ENCODE measurements at regions not wholly inside any gene's neighbourhood (a gene's known extent, or its start where the extent isn't known, plus 50 kb on each side); places are given as distances from the start of the nearest gene placed in this dataset.

- Histone ChIP-seq H3K4me3 (ENCODE audit: low read length) (no peak overlapping the region), H3K4me1 (ENCODE audit: control insufficient read depth, insufficient read depth, low read length) (no peaks in the 10 kb centered on the region), H3K36me3 (ENCODE audit: control insufficient read depth, insufficient read depth, low read length) (no peaks in the 10 kb centered on the region), H3K27ac (ENCODE audit: low read length) (no peak overlapping the region), H3K9me3 (replicated peaks; ENCODE audit: control insufficient read depth, low read depth, low read length) (no peaks in the 10 kb centered on the region), H3K27me3 (ENCODE audit: control insufficient read depth, insufficient read depth, low read length) (no peaks in the 10 kb centered on the region)
- no peak for DNase-seq
- 73% methylated on average over 5 of the region's 7 CpGs for WGBS (ENCODE audit: insufficient coverage)
Measured at GRCh38 chr6:164247106-164247505, 832.6 kb downstream of the QKI start.

- 53% methylated on average over 2 of the region's 4 CpGs for WGBS (ENCODE audit: insufficient coverage)
Measured at GRCh38 chr6:164246082-164246481, 831.6 kb downstream of the QKI start.

GRCh38 chr6:164243949-164244348, 829.4 kb downstream of the QKI start:
- Histone ChIP-seq H3K27me3 (ENCODE audit: control insufficient read depth, insufficient read depth, low read length) (no peaks in the 10 kb centered on the region), H3K4me1 (ENCODE audit: control insufficient read depth, insufficient read depth, low read length) (no peaks in the 10 kb centered on the region), H3K27ac (ENCODE audit: low read length) (no peak overlapping the region), H3K36me3 (ENCODE audit: control insufficient read depth, insufficient read depth, low read length) (no peaks in the 10 kb centered on the region), H3K9me3 (replicated peaks; ENCODE audit: control insufficient read depth, low read depth, low read length) (no peaks in the 10 kb centered on the region), H3K4me3 (ENCODE audit: low read length) (no peak overlapping the region)
- no peak for DNase-seq
- WGBS (ENCODE audit: insufficient coverage) = 96% methylated on average over 7 of the region's 9 CpGs

More at GRCh38 chr6:164246082-164246481, 831.6 kb downstream of the QKI start:
- Histone ChIP-seq H3K36me3 (ENCODE audit: control insufficient read depth, insufficient read depth, low read length) (no peaks in the 10 kb centered on the region), H3K9me3 (replicated peaks; ENCODE audit: control insufficient read depth, low read depth, low read length) (no peaks in the 10 kb centered on the region), H3K4me3 (ENCODE audit: low read length) (no peak overlapping the region), H3K27me3 (ENCODE audit: control insufficient read depth, insufficient read depth, low read length) (no peaks in the 10 kb centered on the region), H3K4me1 (ENCODE audit: control insufficient read depth, insufficient read depth, low read length) (no peaks in the 10 kb centered on the region), H3K27ac (ENCODE audit: low read length) (no peak overlapping the region)
- DNase-seq = no peak

GRCh38 chr6:164243012-164243610, 828.6 kb downstream of the QKI start:
- H3K27me3 ChIP-seq (ENCODE audit: control insufficient read depth, insufficient read depth, low read length) = no peaks in the 10 kb centered on the region
- WGBS (ENCODE audit: insufficient coverage) = 53% methylated on average over 3 of the region's 6 CpGs
- H3K36me3 ChIP-seq (ENCODE audit: control insufficient read depth, insufficient read depth, low read length) = no peaks in the 10 kb centered on the region
- no peak for DNase-seq
- H3K4me3 ChIP-seq (ENCODE audit: low read length) = no peak overlapping the region
- H3K9me3 ChIP-seq (replicated peaks; ENCODE audit: control insufficient read depth, low read depth, low read length) = no peaks in the 10 kb centered on the region
- no peaks in the 10 kb centered on the region for H3K4me1 ChIP-seq (ENCODE audit: control insufficient read depth, insufficient read depth, low read length)
- H3K27ac ChIP-seq (ENCODE audit: low read length) = no peak overlapping the region

GRCh38 chr6:164230804-164231203, 816.3 kb downstream of the QKI start:
- no peaks in the 10 kb centered on the region for H3K27me3 ChIP-seq (ENCODE audit: control insufficient read depth, insufficient read depth, low read length)
- WGBS (ENCODE audit: insufficient coverage) = 98% methylated on average over 7 of the region's 9 CpGs

GRCh38 chr6:164230259-164230658, 815.7 kb downstream of the QKI start:
- no peak overlapping the region for H3K27ac ChIP-seq (ENCODE audit: low read length)
- peak; percentile 6 for DNase-seq
- no peaks in the 10 kb centered on the region for H3K9me3 ChIP-seq (replicated peaks; ENCODE audit: control insufficient read depth, low read depth, low read length)
- no peaks in the 10 kb centered on the region for H3K36me3 ChIP-seq (ENCODE audit: control insufficient read depth, insufficient read depth, low read length)
- H3K4me1 ChIP-seq (ENCODE audit: control insufficient read depth, insufficient read depth, low read length) = no peaks in the 10 kb centered on the region
- WGBS (ENCODE audit: insufficient coverage) = 64% methylated on average over 4 of the region's 6 CpGs
- H3K27me3 ChIP-seq (ENCODE audit: control insufficient read depth, insufficient read depth, low read length) = no peaks in the 10 kb centered on the region
- H3K4me3 ChIP-seq (ENCODE audit: low read length) = no peak overlapping the region

More at GRCh38 chr6:164230804-164231203, 816.3 kb downstream of the QKI start:
- Histone ChIP-seq H3K4me3 (ENCODE audit: low read length) (no peak overlapping the region), H3K27ac (ENCODE audit: low read length) (no peak overlapping the region), H3K9me3 (replicated peaks; ENCODE audit: control insufficient read depth, low read depth, low read length) (no peaks in the 10 kb centered on the region), H3K36me3 (ENCODE audit: control insufficient read depth, insufficient read depth, low read length) (no peaks in the 10 kb centered on the region), H3K4me1 (ENCODE audit: control insufficient read depth, insufficient read depth, low read length) (no peaks in the 10 kb centered on the region)
- DNase-seq = no peak

- Histone ChIP-seq H3K27me3 (ENCODE audit: control insufficient read depth, insufficient read depth, low read length) (no peaks in the 10 kb centered on the region), H3K4me1 (ENCODE audit: control insufficient read depth, insufficient read depth, low read length) (no peaks in the 10 kb centered on the region), H3K9me3 (replicated peaks; ENCODE audit: control insufficient read depth, low read depth, low read length) (no peaks in the 10 kb centered on the region), H3K27ac (ENCODE audit: low read length) (no peak overlapping the region), H3K4me3 (ENCODE audit: low read length) (no peak overlapping the region), H3K36me3 (ENCODE audit: control insufficient read depth, insufficient read depth, low read length) (no peaks in the 10 kb centered on the region)
- WGBS (ENCODE audit: insufficient coverage) = no CpG with 5 or more reads among the region's 8 CpGs
- DNase-seq = no peak
Measured at GRCh38 chr6:164229716-164230115, 815.2 kb downstream of the QKI start.

- WGBS (ENCODE audit: insufficient coverage) = 81% methylated on average over 14 of the region's 17 CpGs
Measured at GRCh38 chr6:164227952-164228522, 813.5 kb downstream of the QKI start.

GRCh38 chr6:164216839-164217238, 802.3 kb downstream of the QKI start:
- Histone ChIP-seq H3K9me3 (replicated peaks; ENCODE audit: control insufficient read depth, low read depth, low read length) (no peaks in the 10 kb centered on the region), H3K36me3 (ENCODE audit: control insufficient read depth, insufficient read depth, low read length) (no peaks in the 10 kb centered on the region), H3K27me3 (ENCODE audit: control insufficient read depth, insufficient read depth, low read length) (no peaks in the 10 kb centered on the region), H3K4me3 (ENCODE audit: low read length) (no peak overlapping the region), H3K4me1 (ENCODE audit: control insufficient read depth, insufficient read depth, low read length) (peaks cover 7% of the 10 kb centered on the region), H3K27ac (ENCODE audit: low read length) (no peak overlapping the region)
- 68% methylated on average over 8 of the region's 10 CpGs for WGBS (ENCODE audit: insufficient coverage)
- peak; percentile 23 for DNase-seq

More at GRCh38 chr6:164227952-164228522, 813.5 kb downstream of the QKI start:
- Histone ChIP-seq H3K27ac (ENCODE audit: low read length) (no peak overlapping the region), H3K4me1 (ENCODE audit: control insufficient read depth, insufficient read depth, low read length) (no peaks in the 10 kb centered on the region), H3K9me3 (replicated peaks; ENCODE audit: control insufficient read depth, low read depth, low read length) (no peaks in the 10 kb centered on the region), H3K27me3 (ENCODE audit: control insufficient read depth, insufficient read depth, low read length) (no peaks in the 10 kb centered on the region), H3K4me3 (ENCODE audit: low read length) (no peak overlapping the region), H3K36me3 (ENCODE audit: control insufficient read depth, insufficient read depth, low read length) (no peaks in the 10 kb centered on the region)
- DNase-seq = no peak

GRCh38 chr6:164216368-164216767, 801.9 kb downstream of the QKI start:
- Histone ChIP-seq H3K27ac (ENCODE audit: low read length) (no peak overlapping the region), H3K4me1 (ENCODE audit: control insufficient read depth, insufficient read depth, low read length) (peaks cover 7% of the 10 kb centered on the region), H3K27me3 (ENCODE audit: control insufficient read depth, insufficient read depth, low read length) (no peaks in the 10 kb centered on the region), H3K4me3 (ENCODE audit: low read length) (no peak overlapping the region), H3K9me3 (replicated peaks; ENCODE audit: control insufficient read depth, low read depth, low read length) (no peaks in the 10 kb centered on the region), H3K36me3 (ENCODE audit: control insufficient read depth, insufficient read depth, low read length) (no peaks in the 10 kb centered on the region)
- WGBS (ENCODE audit: insufficient coverage) = 20% methylated on average over 1 of the region's 4 CpGs
- peak; percentile 32 for DNase-seq

Data from muscle of leg (tissue), 3 donors.